Trophoblast cell (in vitro differentiated cells and primary cell): ENCODE measurements at regions not wholly inside any gene's neighbourhood (a gene's known extent, or its start where the extent isn't known, plus 50 kb on each side); places are given as distances from the start of the nearest gene placed in this dataset.
A peak's percentile ranks its signal among the peaks of the same experiment; 100 is the strongest.

Experiments
- DNase-seq, 2 donors: peaks; one replicate each; pipeline ENCODE4 v3.0.0-alpha.2; 2016
- H2AFZ ChIP-seq: 2 replicates; pipeline ENCODE4 v1.6.1; 2013; ENCODE audit warnings: low read length, moderate library complexity, mild to moderate bottlenecking; ENCODE audit not compliant: insufficient read depth, poor library complexity
- H2AK5ac ChIP-seq: 2 replicates; pipeline ENCODE4 v1.6.1; 2013; ENCODE audit warnings: mild to moderate bottlenecking, low read length
- H2BK120ac ChIP-seq: 2 replicates; pipeline ENCODE4 v1.6.1; 2013; ENCODE audit warnings: low read length, mild to moderate bottlenecking, moderate library complexity; ENCODE audit not compliant: insufficient read depth, poor library complexity
- H2BK12ac ChIP-seq: 2 replicates; pipeline ENCODE4 v1.6.1; 2013; ENCODE audit warnings: mild to moderate bottlenecking, low read length, moderate library complexity
- H2BK5ac ChIP-seq: 2 replicates; pipeline ENCODE4 v1.6.1; 2013; ENCODE audit warnings: low read length, low read depth, moderate library complexity, mild to moderate bottlenecking; ENCODE audit not compliant: poor library complexity
- H3K14ac ChIP-seq: 2 replicates; pipeline ENCODE4 v1.6.1; 2013; ENCODE audit warnings: mild to moderate bottlenecking, low read length
- H3K18ac ChIP-seq: 2 replicates; pipeline ENCODE4 v1.6.1; 2013; ENCODE audit warnings: mild to moderate bottlenecking, low read length
- H3K23ac ChIP-seq: 2 replicates; pipeline ENCODE4 v1.6.1; 2013; ENCODE audit warnings: low read length
- H3K27ac ChIP-seq: 2 replicates; pipeline ENCODE4 v1.5.1; 2013; ENCODE audit warnings: low read depth, mild to moderate bottlenecking, inconsistent platforms, low read length, moderate library complexity
- H3K27me3 ChIP-seq: 2 replicates; pipeline ENCODE4 v1.6.1; 2013; ENCODE audit warnings: inconsistent platforms, mild to moderate bottlenecking, low read length, moderate library complexity; ENCODE audit not compliant: insufficient read depth
- H3K36me3 ChIP-seq, 2 experiments: 1 replicate in 1 of 2; 2 replicates in 1 of 2; pipeline ENCODE4 v1.6.1; 2013; ENCODE audit warnings: low read length in 2 of 2, mild to moderate bottlenecking in 2 of 2, moderate library complexity in 1 of 2; ENCODE audit not compliant: insufficient read depth in 2 of 2, control insufficient read depth in 1 of 2
- H3K4ac ChIP-seq: 2 replicates; pipeline ENCODE4 v1.6.1; 2013; ENCODE audit warnings: low read depth, mild to moderate bottlenecking, low read length, moderate library complexity
- H3K4me1 ChIP-seq, 2 experiments: 1 replicate in 1 of 2; 2 replicates in 1 of 2; pipeline ENCODE4 v1.6.1; 2013; ENCODE audit warnings: low read length in 2 of 2, mild to moderate bottlenecking in 2 of 2, moderate library complexity in 1 of 2; ENCODE audit not compliant: insufficient read depth in 2 of 2, control insufficient read depth in 1 of 2
- H3K4me2 ChIP-seq: 2 replicates; pipeline ENCODE4 v1.6.1; 2013; ENCODE audit warnings: inconsistent platforms, mild to moderate bottlenecking, low read length, moderate library complexity
- H3K4me3 ChIP-seq: 2 replicates; pipeline ENCODE4 v1.5.1; 2013; ENCODE audit warnings: mild to moderate bottlenecking, low read depth, low read length, inconsistent platforms
- H3K79me1 ChIP-seq: one replicate; pipeline ENCODE4 v1.6.1; 2013; ENCODE audit warnings: low read length
- H3K79me2 ChIP-seq: 2 replicates; pipeline ENCODE4 v1.6.1; 2013; ENCODE audit warnings: low read length, mild to moderate bottlenecking; ENCODE audit not compliant: control insufficient read depth, insufficient read depth, poor library complexity
- H3K9ac ChIP-seq: 2 replicates; pipeline ENCODE4 v1.6.1; 2013; ENCODE audit warnings: mild to moderate bottlenecking, low read length
- H3K9me3 ChIP-seq: 2 replicates; pipeline ENCODE4 v1.6.1; 2013; ENCODE audit warnings: low read depth, mild to moderate bottlenecking, control low read depth, inconsistent platforms, low read length; ENCODE audit not compliant: insufficient read depth
- H4K12ac ChIP-seq: 2 replicates; pipeline ENCODE4 v1.6.1; 2013; ENCODE audit warnings: low read depth, mild to moderate bottlenecking, low read length, moderate library complexity
- H4K8ac ChIP-seq: 2 replicates; pipeline ENCODE4 v1.6.1; 2013; ENCODE audit warnings: low read depth, mild to moderate bottlenecking, low read length, moderate library complexity
- H4K91ac ChIP-seq: one replicate; pipeline ENCODE4 v1.6.1; 2013; ENCODE audit warnings: low read depth, mild to moderate bottlenecking, low read length, moderate library complexity
- WGBS: extraction: QIAGEN DNeasy Blood & Tissue Kit; methylation state at CpG from one replicate; pipeline ENCODE4 v1.1.7; 2013; ENCODE audit warnings: missing lambda C conversion rate; ENCODE audit not compliant: insufficient read length, insufficient coverage; ENCODE audit errors: extremely low coverage; 5-methylcytosine and 5-hydroxymethylcytosine counted together

DNA sequence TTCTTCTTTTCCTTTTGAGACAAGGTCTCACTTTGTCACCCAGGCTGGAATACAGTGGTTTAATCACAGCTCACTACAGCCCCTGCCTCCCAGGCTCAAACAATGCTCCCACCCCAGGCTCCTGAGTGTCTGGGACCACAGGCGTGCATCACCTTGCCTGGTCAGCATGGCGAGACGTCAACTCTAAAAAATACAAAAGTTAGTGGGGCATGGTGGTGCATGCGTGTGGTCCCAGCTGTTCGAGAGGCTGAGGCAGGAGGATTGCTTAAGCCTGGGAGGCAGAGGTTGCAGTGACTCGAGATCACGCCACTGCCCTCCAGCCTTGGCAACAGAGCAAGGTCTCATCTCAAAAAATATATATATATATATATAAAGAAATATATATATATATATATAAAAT, 242.4 kb downstream of the SHOX start:
- no peak overlapping the region for H3K4me2 ChIP-seq
- no peak overlapping the region for H3K27ac ChIP-seq
- no peak overlapping the region for H2BK120ac ChIP-seq
- H3K18ac ChIP-seq: no peak overlapping the region
- no peak overlapping the region for H3K23ac ChIP-seq
- H3K79me2 ChIP-seq: no peaks in the 10 kb centered on the region
- H2BK12ac ChIP-seq: no peak overlapping the region
- H4K12ac ChIP-seq: no peak overlapping the region
- H3K27me3 ChIP-seq: no peaks in the 10 kb centered on the region
- H3K14ac ChIP-seq: no peak overlapping the region
- H3K4me1 ChIP-seq: peaks cover 0 to under 1% of the 10 kb centered on the region in 2 experiments
- H2BK5ac ChIP-seq: no peak overlapping the region
- no peak overlapping the region for H3K4ac ChIP-seq
- DNase-seq: no peak
- H2AFZ ChIP-seq: no peak overlapping the region
- no peaks in the 10 kb centered on the region for H3K79me1 ChIP-seq
- no CpG with 5 or more reads among the region's 7 CpGs for WGBS
- H3K9ac ChIP-seq: no peak overlapping the region
- no peak overlapping the region for H4K8ac ChIP-seq
- peaks cover 9% of the 10 kb centered on the region for H3K9me3 ChIP-seq
- H3K4me3 ChIP-seq: no peak overlapping the region
- H3K36me3 ChIP-seq: no peaks in the 10 kb centered on the region
- H2AK5ac ChIP-seq: no peak overlapping the region
- H4K91ac ChIP-seq: no peak overlapping the region

DNA sequence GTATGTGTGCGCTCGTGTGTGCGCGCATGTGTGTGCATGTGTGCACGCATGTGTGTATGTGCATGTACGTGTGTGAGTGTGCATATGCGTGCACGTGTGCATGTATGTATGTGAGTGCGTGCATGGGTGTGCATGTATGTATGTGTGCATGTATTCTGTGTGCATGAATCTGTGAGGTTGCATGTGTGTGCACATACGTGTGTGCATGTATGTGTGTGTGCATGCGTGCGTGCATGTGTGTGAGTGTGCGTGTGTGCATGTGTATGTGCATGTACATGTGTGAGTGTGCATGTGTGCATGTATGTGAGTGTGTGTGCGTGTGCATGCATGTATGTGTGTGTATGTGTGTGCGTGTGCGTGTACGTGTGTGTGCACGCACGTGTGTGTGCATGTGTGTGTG, 241.5 kb downstream of the SHOX start:
- no peak for DNase-seq
- H2AK5ac ChIP-seq: no peak overlapping the region
- H3K4ac ChIP-seq: no peak overlapping the region
- H3K36me3 ChIP-seq: no peaks in the 10 kb centered on the region
- H2AFZ ChIP-seq: no peak overlapping the region
- no peak overlapping the region for H2BK120ac ChIP-seq
- H3K9me3 ChIP-seq: peaks cover 6% of the 10 kb centered on the region
- H2BK12ac ChIP-seq: no peak overlapping the region
- H4K12ac ChIP-seq: no peak overlapping the region
- peak overlapping the region; percentile 66 for H3K4me3 ChIP-seq
- H3K4me1 ChIP-seq: peaks cover 0 to 2% of the 10 kb centered on the region in 2 experiments
- H3K4me2 ChIP-seq: no peak overlapping the region
- H2BK5ac ChIP-seq: no peak overlapping the region
- H3K79me1 ChIP-seq: no peaks in the 10 kb centered on the region
- H3K27me3 ChIP-seq: no peaks in the 10 kb centered on the region
- no peak overlapping the region for H3K18ac ChIP-seq
- H3K79me2 ChIP-seq: no peaks in the 10 kb centered on the region
- peak overlapping the region; percentile 97 for H3K23ac ChIP-seq
- no peak overlapping the region for H3K14ac ChIP-seq
- no CpG with 5 or more reads among the region's 19 CpGs for WGBS
- H4K91ac ChIP-seq: no peak overlapping the region
- H3K27ac ChIP-seq: no peak overlapping the region
- no peak overlapping the region for H4K8ac ChIP-seq
- peak overlapping the region; percentile 37 for H3K9ac ChIP-seq

DNA sequence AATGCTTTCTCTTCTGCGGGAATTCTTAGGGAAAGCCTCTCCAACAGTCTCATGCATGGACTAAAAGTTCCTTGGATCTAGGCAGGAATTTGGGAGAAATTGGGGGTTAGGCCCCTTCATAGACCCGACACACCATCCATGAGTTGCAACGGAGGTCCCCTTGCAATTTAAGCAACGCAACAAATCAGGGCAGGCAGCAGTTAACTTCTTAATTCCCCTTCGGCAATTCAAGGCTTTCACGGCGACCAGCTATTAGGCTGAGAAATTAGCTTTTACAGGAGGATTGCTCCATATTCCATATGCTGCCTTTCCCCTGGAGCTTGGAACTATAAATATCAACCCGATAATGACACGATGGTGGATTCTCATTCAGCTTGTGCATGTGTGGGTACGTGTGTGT, 241.0 kb downstream of the SHOX start:
- H3K79me2 ChIP-seq: no peaks in the 10 kb centered on the region
- H2BK12ac ChIP-seq: no peak overlapping the region
- no peak overlapping the region for H3K23ac ChIP-seq
- DNase-seq: no peak
- H4K8ac ChIP-seq: no peak overlapping the region
- no peaks in the 10 kb centered on the region for H3K79me1 ChIP-seq
- no peaks in the 10 kb centered on the region for H3K36me3 ChIP-seq
- H3K14ac ChIP-seq: no peak overlapping the region
- no peak overlapping the region for H2BK5ac ChIP-seq
- no peaks in the 10 kb centered on the region for H3K27me3 ChIP-seq
- no peak overlapping the region for H4K12ac ChIP-seq
- WGBS: no CpG with 5 or more reads among the region's 10 CpGs
- no peak overlapping the region for H2AK5ac ChIP-seq
- no peak overlapping the region for H2AFZ ChIP-seq
- H3K4ac ChIP-seq: no peak overlapping the region
- H2BK120ac ChIP-seq: no peak overlapping the region
- H3K9ac ChIP-seq: no peak overlapping the region
- H4K91ac ChIP-seq: no peak overlapping the region
- H3K18ac ChIP-seq: no peak overlapping the region
- H3K9me3 ChIP-seq: peaks cover 6% of the 10 kb centered on the region
- no peak overlapping the region for H3K27ac ChIP-seq
- H3K4me1 ChIP-seq: peaks cover 0 to 2% of the 10 kb centered on the region in 2 experiments
- H3K4me3 ChIP-seq: peak overlapping the region; percentile 66
- no peak overlapping the region for H3K4me2 ChIP-seq

DNA sequence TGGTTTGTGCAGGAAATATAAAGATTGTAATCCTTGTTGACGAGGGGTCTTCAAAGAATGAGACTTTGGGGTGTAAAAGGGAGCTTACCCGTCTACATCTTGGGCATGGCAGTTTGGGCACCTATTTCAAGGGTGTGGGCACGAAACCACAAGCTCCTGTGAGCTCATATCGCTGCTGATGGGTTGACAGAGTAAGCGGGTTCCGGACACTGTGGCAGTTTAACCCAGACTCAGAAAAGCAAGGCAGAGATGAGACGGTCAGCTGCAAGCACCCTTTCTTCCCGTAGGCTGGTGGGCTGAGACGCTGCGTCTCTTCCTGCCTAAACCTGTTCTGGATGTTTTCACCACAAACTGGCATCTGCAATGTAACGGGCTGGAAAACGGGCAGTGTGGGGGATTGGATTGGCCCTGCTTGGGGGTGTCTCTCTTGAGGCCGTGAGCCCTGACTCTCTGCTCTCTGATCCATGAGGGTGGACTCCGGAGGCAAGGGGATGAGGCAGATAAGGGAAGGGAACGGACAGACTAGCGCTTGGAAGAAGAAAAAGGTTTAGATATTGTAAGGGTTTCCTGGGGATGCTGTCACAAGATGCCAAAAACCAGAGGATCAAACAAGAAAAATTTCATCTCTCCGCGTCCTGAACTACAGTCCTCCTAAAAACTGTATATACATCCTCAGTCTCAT, 237.5 kb downstream of the SHOX start:
- Histone ChIP-seq H4K91ac (no peak overlapping the region), H2BK5ac (no peak overlapping the region), H3K36me3 (no peaks in the 10 kb centered on the region), H4K12ac (no peak overlapping the region), H3K27ac (no peak overlapping the region), H2BK120ac (no peak overlapping the region), H3K4ac (no peak overlapping the region), H2BK12ac (no peak overlapping the region), H3K14ac (no peak overlapping the region), H3K4me3 (no peak overlapping the region), H3K79me1 (no peaks in the 10 kb centered on the region), H3K4me1 (peaks cover 0 to 2% of the 10 kb centered on the region in 2 experiments), H3K18ac (no peak overlapping the region), H3K23ac (no peak overlapping the region), H3K9ac (no peak overlapping the region), H3K27me3 (no peaks in the 10 kb centered on the region), H2AK5ac (no peak overlapping the region), H3K4me2 (no peak overlapping the region), H3K79me2 (no peaks in the 10 kb centered on the region), H4K8ac (no peak overlapping the region), H2AFZ (no peak overlapping the region), H3K9me3 (peaks cover 6% of the 10 kb centered on the region)
- no peak for DNase-seq
- no CpG with 5 or more reads among the region's 18 CpGs for WGBS
